SK-N-SH (cell line): ENCODE measurements at regions not wholly inside any gene's neighbourhood (a gene's known extent, or its start where the extent isn't known, plus 50 kb on each side); places are given as distances from the start of the nearest gene placed in this dataset.

Source experiments
- POLR2AphosphoS5 ChIP-seq: IDR thresholded peaks from 2 replicates; pipeline ENCODE4 v1.6.1; 2012; ENCODE audit warnings: low read depth, low read length
- SMC3 ChIP-seq: IDR thresholded peaks from 2 replicates; pipeline ENCODE4 v1.6.1; 2012; ENCODE audit warnings: low read depth, low read length, improper control_type of control experiment
- TF ChIP-seq, protein P1 (sequence below): IDR thresholded peaks from 2 replicates; pipeline ENCODE4 v1.6.1; 2012; ENCODE audit warnings: mild to moderate bottlenecking, low read depth, low read length, moderate library complexity

- no peak for TF ChIP-seq POLR2AphosphoS5
- no peak for TF ChIP-seq SMC3
- TF ChIP-seq, protein P1, sequence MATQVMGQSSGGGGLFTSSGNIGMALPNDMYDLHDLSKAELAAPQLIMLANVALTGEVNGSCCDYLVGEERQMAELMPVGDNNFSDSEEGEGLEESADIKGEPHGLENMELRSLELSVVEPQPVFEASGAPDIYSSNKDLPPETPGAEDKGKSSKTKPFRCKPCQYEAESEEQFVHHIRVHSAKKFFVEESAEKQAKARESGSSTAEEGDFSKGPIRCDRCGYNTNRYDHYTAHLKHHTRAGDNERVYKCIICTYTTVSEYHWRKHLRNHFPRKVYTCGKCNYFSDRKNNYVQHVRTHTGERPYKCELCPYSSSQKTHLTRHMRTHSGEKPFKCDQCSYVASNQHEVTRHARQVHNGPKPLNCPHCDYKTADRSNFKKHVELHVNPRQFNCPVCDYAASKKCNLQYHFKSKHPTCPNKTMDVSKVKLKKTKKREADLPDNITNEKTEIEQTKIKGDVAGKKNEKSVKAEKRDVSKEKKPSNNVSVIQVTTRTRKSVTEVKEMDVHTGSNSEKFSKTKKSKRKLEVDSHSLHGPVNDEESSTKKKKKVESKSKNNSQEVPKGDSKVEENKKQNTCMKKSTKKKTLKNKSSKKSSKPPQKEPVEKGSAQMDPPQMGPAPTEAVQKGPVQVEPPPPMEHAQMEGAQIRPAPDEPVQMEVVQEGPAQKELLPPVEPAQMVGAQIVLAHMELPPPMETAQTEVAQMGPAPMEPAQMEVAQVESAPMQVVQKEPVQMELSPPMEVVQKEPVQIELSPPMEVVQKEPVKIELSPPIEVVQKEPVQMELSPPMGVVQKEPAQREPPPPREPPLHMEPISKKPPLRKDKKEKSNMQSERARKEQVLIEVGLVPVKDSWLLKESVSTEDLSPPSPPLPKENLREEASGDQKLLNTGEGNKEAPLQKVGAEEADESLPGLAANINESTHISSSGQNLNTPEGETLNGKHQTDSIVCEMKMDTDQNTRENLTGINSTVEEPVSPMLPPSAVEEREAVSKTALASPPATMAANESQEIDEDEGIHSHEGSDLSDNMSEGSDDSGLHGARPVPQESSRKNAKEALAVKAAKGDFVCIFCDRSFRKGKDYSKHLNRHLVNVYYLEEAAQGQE = no peak
These were observed 1845.6 kb upstream of the PIK3C3 start for GRCh38 chr18:40109252-40110049.
